Fibroblast of the aortic adventitia (primary cell): ENCODE measurements at regions not wholly inside any gene's neighbourhood (a gene's known extent, or its start where the extent isn't known, plus 50 kb on each side); places are given as distances from the start of the nearest gene placed in this dataset.

Experiments used
- DNase-seq: peaks from one replicate; pipeline ENCODE4 v3.0.0-alpha.2; 2010; ENCODE audit warnings: low read depth
- H3K4me3 ChIP-seq: 2 replicates; pipeline ENCODE4 v1.5.1; 2011; ENCODE audit warnings: low read depth, mild to moderate bottlenecking, control low read depth, low read length, moderate library complexity
- CTCF ChIP-seq: IDR thresholded peaks from 2 replicates; pipeline ENCODE4 v1.5.1; 2011; ENCODE audit warnings: mild to moderate bottlenecking, low read length, control low read depth, inconsistent platforms; ENCODE audit not compliant: insufficient read depth

- H3K4me3 ChIP-seq: no peak overlapping the region
- TF ChIP-seq CTCF: no peak
- DNase-seq: no peak
Measured at GRCh38 chr1:118323246-118323645, 138.2 kb upstream of the SPAG17 start.

GRCh38 chr1:118322331-118322730, 137.3 kb upstream of the SPAG17 start:
- no peak overlapping the region for H3K4me3 ChIP-seq
- DNase-seq: no peak
- TF ChIP-seq CTCF: no peak

GRCh38 chr1:118321840-118322239, 136.8 kb upstream of the SPAG17 start:
- no peak for TF ChIP-seq CTCF
- H3K4me3 ChIP-seq: no peak overlapping the region
- DNase-seq: no peak

GRCh38 chr1:118317842-118318614, 133.0 kb upstream of the SPAG17 start:
- TF ChIP-seq CTCF: no peak
- no peak for DNase-seq

GRCh38 chr1:118306851-118307250, 121.8 kb upstream of the SPAG17 start:
- TF ChIP-seq CTCF: no peak
- no peak for DNase-seq
- H3K4me3 ChIP-seq: no peak overlapping the region

More at GRCh38 chr1:118317842-118318614, 133.0 kb upstream of the SPAG17 start:
- H3K4me3 ChIP-seq: no peak overlapping the region

- peak; percentile 26 for DNase-seq
- H3K4me3 ChIP-seq: no peak overlapping the region
- TF ChIP-seq CTCF: peak; percentile 60
Measured at GRCh38 chr1:118304722-118305359, 119.8 kb upstream of the SPAG17 start.
